ENCODE measurements at regions not wholly inside any gene's neighbourhood (a gene's known extent, or its start where the extent isn't known, plus 50 kb on each side); places are given as distances from the start of the nearest gene placed in this dataset.
A peak's percentile ranks its signal among the peaks of the same experiment; 100 is the strongest.

- DNase-seq = no peak
Observed at GRCh38 chr21:24881506-24881905, 725.8 kb downstream of the MRPL39 start.

- no peak for DNase-seq
Observed at GRCh38 chr21:24870633-24871032, 736.6 kb downstream of the MRPL39 start.

- no peak for DNase-seq
Observed at GRCh38 chr21:24869862-24870261, 737.4 kb downstream of the MRPL39 start.

GRCh38 chr21:24868117-24868516 is 739.2 kb downstream of the MRPL39 start:
- no peak for DNase-seq

- no peak for DNase-seq
Observed at GRCh38 chr21:24861471-24861870, 745.8 kb downstream of the MRPL39 start.

GRCh38 chr21:24856326-24856725 is 751.0 kb downstream of the MRPL39 start:
- no peak for DNase-seq

- DNase-seq = no peak
Observed at GRCh38 chr21:24852610-24853195, 754.6 kb downstream of the MRPL39 start.

- no peak for DNase-seq
Observed at GRCh38 chr21:24850121-24850520, 757.2 kb downstream of the MRPL39 start.

- no peak for DNase-seq
Observed at GRCh38 chr21:24844671-24845070, 762.6 kb downstream of the MRPL39 start.

- no peak for DNase-seq
Observed at GRCh38 chr21:24840287-24840686, 767.0 kb downstream of the MRPL39 start.

- peak; percentile 33 for DNase-seq
Observed at GRCh38 chr21:24832961-24833360, 774.3 kb downstream of the MRPL39 start.

GRCh38 chr21:24829397-24829796 is 777.9 kb downstream of the MRPL39 start:
- no peak for DNase-seq

GRCh38 chr21:24826822-24827221 is 780.5 kb downstream of the MRPL39 start:
- no peak for DNase-seq

- DNase-seq = no peak
Observed at GRCh38 chr21:24825348-24825747, 781.9 kb downstream of the MRPL39 start.

GRCh38 chr21:24824209-24824608 is 783.1 kb downstream of the MRPL39 start:
- DNase-seq = no peak

GRCh38 chr21:24823247-24823646 is 784.0 kb downstream of the MRPL39 start:
- no peak for DNase-seq

GRCh38 chr21:24785033-24785432 is 822.2 kb downstream of the MRPL39 start:
- DNase-seq = no peak

- no peak for DNase-seq
Observed at GRCh38 chr21:24781146-24781545, 826.1 kb downstream of the MRPL39 start.

- DNase-seq = no peak
Observed at GRCh38 chr21:24759348-24760075, 847.8 kb downstream of the MRPL39 start.

GRCh38 chr21:24738063-24738462 is 869.2 kb downstream of the MRPL39 start:
- no peak for DNase-seq

- DNase-seq = no peak
Observed at GRCh38 chr21:24737296-24737850, 869.9 kb downstream of the MRPL39 start.

GRCh38 chr21:24730661-24731060 is 876.6 kb downstream of the MRPL39 start:
- DNase-seq = no peak

- no peak for DNase-seq
Observed at GRCh38 chr21:24729568-24729967, 877.7 kb downstream of the MRPL39 start.

GRCh38 chr21:24727803-24728440 is 879.4 kb downstream of the MRPL39 start:
- no peak for DNase-seq

Data from hindlimb muscle (tissue), 1 donor.